Left kidney (tissue), 1 donor: ENCODE measurements at regions not wholly inside any gene's neighbourhood (a gene's known extent, or its start where the extent isn't known, plus 50 kb on each side); places are given as distances from the start of the nearest gene placed in this dataset.

Experiments
- DNase-seq: peaks from one replicate; pipeline ENCODE4 v3.0.0-alpha.2; 2013

GRCh38 chr6:94372229-94372628 lies 952.9 kb upstream of the EPHA7 start:
- DNase-seq, result no peak

GRCh38 chr6:94367316-94367715 lies 948.0 kb upstream of the EPHA7 start:
- no peak for DNase-seq

GRCh38 chr6:94362061-94362864 lies 942.9 kb upstream of the EPHA7 start:
- no peak for DNase-seq

GRCh38 chr6:94361304-94362060 lies 942.1 kb upstream of the EPHA7 start:
- no peak for DNase-seq

GRCh38 chr6:94357381-94357980 lies 938.1 kb upstream of the EPHA7 start:
- DNase-seq, result no peak

- DNase-seq, result no peak
These were observed 931.5 kb upstream of the EPHA7 start for GRCh38 chr6:94350833-94351232.

GRCh38 chr6:94349227-94349626 lies 929.9 kb upstream of the EPHA7 start:
- DNase-seq, result no peak

- no peak for DNase-seq
These were observed 925.5 kb upstream of the EPHA7 start for GRCh38 chr6:94344866-94345265.

- no peak for DNase-seq
These were observed 921.8 kb upstream of the EPHA7 start for GRCh38 chr6:94341173-94341572.

GRCh38 chr6:94323853-94324252 lies 904.5 kb upstream of the EPHA7 start:
- DNase-seq, result no peak

- DNase-seq, result no peak
These were observed 881.2 kb upstream of the EPHA7 start for GRCh38 chr6:94300424-94301144.

GRCh38 chr6:94289131-94289530 lies 869.8 kb upstream of the EPHA7 start:
- DNase-seq, result no peak

GRCh38 chr6:94278146-94278545 lies 858.8 kb upstream of the EPHA7 start:
- DNase-seq, result no peak

GRCh38 chr6:94272327-94272726 lies 853.0 kb upstream of the EPHA7 start:
- DNase-seq, result no peak

- DNase-seq, result no peak
These were observed 851.0 kb upstream of the EPHA7 start for GRCh38 chr6:94270091-94270948.

GRCh38 chr6:94269256-94269655 lies 849.9 kb upstream of the EPHA7 start:
- DNase-seq, result no peak

GRCh38 chr6:94260765-94261164 lies 841.4 kb upstream of the EPHA7 start:
- DNase-seq, result no peak

- DNase-seq, result no peak
These were observed 835.3 kb upstream of the EPHA7 start for GRCh38 chr6:94254689-94255088.

- no peak for DNase-seq
These were observed 832.5 kb upstream of the EPHA7 start for GRCh38 chr6:94251878-94252277.

GRCh38 chr6:94245395-94245794 lies 826.0 kb upstream of the EPHA7 start:
- DNase-seq, result no peak

GRCh38 chr6:94238868-94239267 lies 819.5 kb upstream of the EPHA7 start:
- DNase-seq, result no peak

GRCh38 chr6:94227741-94228140 lies 808.4 kb upstream of the EPHA7 start:
- DNase-seq, result no peak
